K562 (cell line): ENCODE measurements at regions not wholly inside any gene's neighbourhood (a gene's known extent, or its start where the extent isn't known, plus 50 kb on each side); places are given as distances from the start of the nearest gene placed in this dataset.

Source experiments
- ATAC-seq: fragments of 200-7000 bp; cut with Tn5 transposase; 3 replicates; pipeline ENCODE4 v1.9.1; 2020; ENCODE audit warnings: moderate library complexity
- BruUV-seq: library from RNA; stranded (reverse); fragments of 400-500 nt; replicated peaks from 2 replicates; lab custom pipeline; 2021; lab: Mats Ljungman, UMichigan
- CTCF ChIA-PET: fragments of 300-600 bp; formaldehyde crosslinking; extraction: SDS; loops from one replicate; lab custom pipeline; 2021; ENCODE audit warnings: low intra/inter-chr PET ratio; lab: Yijun Ruan, JAX
- POLR2A ChIA-PET: fragments of 300-600, 350-650 bp; sonication (Branson Sonifier 250); formaldehyde crosslinking; extraction: SDS; loops from one replicate; lab custom pipeline; 2021; ENCODE audit warnings: antibody characterized with exemption, inconsistent platforms; lab: Yijun Ruan, JAX
- DNase-seq, 4 experiments: peaks; one replicate each; pipeline versions ENCODE4 v3.0.0 to v3.0.0-alpha.2; 2011 to 2018; ENCODE audit warnings: low spot score in 3 of 4, mixed read lengths in 3 of 4; ENCODE audit errors: extremely low read depth in 1 of 4
- FAIRE-seq: peaks from 2 replicates; lab custom pipeline; 2011; peaks lifted over from hg19 to GRCh38; lab: Jason Lieb, UNC
- H2AFZ ChIP-seq: 2 replicates; pipeline ENCODE4 v1.6.0; 2011; ENCODE audit warnings: low read depth, low read length, control low read depth, inconsistent platforms
- H3K27ac ChIP-seq: fragments of 200-600 bp; 3 replicates; pipeline ENCODE4 v1.8.0; 2011; ENCODE audit warnings: low read depth, mild to moderate bottlenecking, control low read depth, inconsistent platforms, low read length, moderate library complexity, mixed read lengths; ENCODE audit errors: extremely low read depth
- H3K27me3 ChIP-seq, 2 experiments: fragments of 300-600 bp in 1 of 2; 2 replicates in 1 of 2; 3 replicates in 1 of 2; pipeline versions ENCODE4 v1.6.0 to v1.8.0; 2011; ENCODE audit warnings: inconsistent platforms in 2 of 2, low read length in 2 of 2, mild to moderate bottlenecking in 1 of 2, mixed read lengths in 1 of 2, moderate library complexity in 1 of 2; ENCODE audit not compliant: control insufficient read depth in 2 of 2, insufficient read depth in 2 of 2
- H3K36me3 ChIP-seq: fragments of 300-600 bp; 3 replicates; pipeline ENCODE4 v1.8.0; 2011; ENCODE audit warnings: mild to moderate bottlenecking, low read length, inconsistent platforms; ENCODE audit not compliant: control insufficient read depth, insufficient read depth
- H3K4me1 ChIP-seq, 2 experiments: fragments of 200-600 bp in 1 of 2; replicated peaks in 1 of 2; 2 replicates in 1 of 2; 3 replicates in 1 of 2; pipeline versions ENCODE4 v1.5.1 to v1.8.0; 2011; ENCODE audit warnings: inconsistent platforms in 2 of 2, low read length in 2 of 2, mild to moderate bottlenecking in 1 of 2, mixed read lengths in 1 of 2, moderate library complexity in 1 of 2; ENCODE audit not compliant: control insufficient read depth in 2 of 2, insufficient read depth in 2 of 2
- H3K4me2 ChIP-seq: 2 replicates; pipeline ENCODE4 v1.6.1; 2011; ENCODE audit warnings: low read length, control low read depth, inconsistent platforms, mixed read lengths; ENCODE audit not compliant: insufficient read depth
- H3K4me3 ChIP-seq: fragments of 200-600 bp; sonication (generic), shearing (Covaris generic); 2 replicates; pipeline ENCODE4 v1.5.1; 2016; ENCODE audit warnings: control low read depth, inconsistent platforms
- H3K79me2 ChIP-seq: fragments of 200-600 bp; 3 replicates; pipeline ENCODE4 v1.8.0; 2011; ENCODE audit warnings: low read length, inconsistent platforms; ENCODE audit not compliant: control insufficient read depth, insufficient read depth
- H3K9ac ChIP-seq, 2 experiments: 2 replicates each; pipeline versions ENCODE4 v1.6.0 to v1.6.1; 2011; ENCODE audit warnings: low read depth in 2 of 2, low read length in 2 of 2, control low read depth in 1 of 2, inconsistent platforms in 1 of 2, mild to moderate bottlenecking in 1 of 2, mixed read lengths in 1 of 2; ENCODE audit not compliant: insufficient read depth in 1 of 2
- H3K9me1 ChIP-seq: one replicate; pipeline ENCODE4 v1.6.0; 2011; ENCODE audit warnings: inconsistent platforms, mild to moderate bottlenecking, low read length, moderate library complexity; ENCODE audit not compliant: control insufficient read depth, insufficient read depth
- H3K9me3 ChIP-seq: replicated peaks from 2 replicates; pipeline ENCODE4 v1.5.1; 2011; ENCODE audit warnings: low read depth, low read length, inconsistent platforms; ENCODE audit not compliant: control insufficient read depth, insufficient read depth
- H4K20me1 ChIP-seq: replicated peaks from 2 replicates; pipeline ENCODE4 v1.6.1; 2011; ENCODE audit warnings: low read length, inconsistent platforms, mixed read lengths; ENCODE audit not compliant: control insufficient read depth, insufficient read depth
- POLR2A ChIP-seq: fragments of 450-650 bp; conservative IDR thresholded peaks from 2 replicates; pipeline ENCODE4 v1.6.1; 2016
- ZBTB11 ChIP-seq, 3 experiments: fragments of 200-800 bp in 1 of 3; fragments of 250-450 bp in 1 of 3; fragments of 450-650 bp in 1 of 3; sonication (Bioruptor Pico) in 1 of 3; sonication (Bioruptor generic) in 1 of 3; formaldehyde crosslinking in 1 of 3; IDR thresholded peaks; 2 replicates each; pipeline versions ENCODE4 v1.6.1 to v1.8.0; 2016 to 2022; ENCODE audit warnings: mild to moderate bottlenecking in 2 of 3, missing genetic modification characterization in 2 of 3, missing compliant biosample characterization in 1 of 3, moderate library complexity in 1 of 3
- WGBS: fragments of 100-300 bp; shearing (Covaris generic); methylation state at CpG from one replicate; pipeline ENCODE4 v1.1.6; 2016; ENCODE audit warnings: low coverage, mixed read lengths; ENCODE audit not compliant: insufficient coverage; ENCODE audit errors: missing lambda C conversion rate; 5-methylcytosine and 5-hydroxymethylcytosine counted together
- in situ Hi-C: fragments of 300-500 bp; cut with MboI; formaldehyde crosslinking; loops from 4 replicates; pipeline ENCODE4 v1.15.0; 2018; ENCODE audit warnings: inconsistent platforms, mixed read lengths
- intact Hi-C: fragments of 100-400 bp; cut with micrococcal nuclease; formaldehyde crosslinking; loops from 2 replicates; pipeline ENCODE4 v1.14.2; 2022
- TF ChIP-seq, protein P1 (sequence below), 3 experiments: IDR thresholded peaks in 2 of 3; conservative IDR thresholded peaks in 1 of 3; 2 replicates each; pipeline ENCODE4 v1.5.1; 2011 to 2012; ENCODE audit warnings: low read length in 3 of 3, mild to moderate bottlenecking in 3 of 3, control low read depth in 2 of 3, improper control_type of control experiment in 1 of 3, inconsistent platforms in 1 of 3, low read depth in 1 of 3, mixed read lengths in 1 of 3, moderate library complexity in 1 of 3; ENCODE audit not compliant: insufficient read depth in 2 of 3

DNA sequence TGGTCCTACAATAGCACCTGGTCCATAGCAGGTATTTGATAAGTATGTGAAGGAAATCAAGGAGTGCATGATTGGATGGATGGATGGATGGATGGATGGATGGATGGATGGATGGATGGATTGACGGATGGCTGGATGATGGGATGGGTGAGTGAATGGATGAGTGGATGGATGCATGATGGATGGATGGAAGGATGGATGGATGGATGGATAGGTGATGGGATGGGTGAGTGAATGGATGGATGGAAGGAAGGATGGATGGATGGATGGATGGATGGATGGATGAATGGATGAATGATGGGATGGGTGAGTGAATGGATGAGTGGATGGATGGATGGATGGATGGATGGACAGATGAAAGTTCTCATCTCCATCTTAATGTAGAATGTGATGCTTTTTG, 231.0 kb upstream of the PPP2R2D start (continued):
- no peak for TF ChIP-seq ZBTB11 (CRISPR knock-in tag; IDR thresholded peaks at IDR 0.05)

DNA sequence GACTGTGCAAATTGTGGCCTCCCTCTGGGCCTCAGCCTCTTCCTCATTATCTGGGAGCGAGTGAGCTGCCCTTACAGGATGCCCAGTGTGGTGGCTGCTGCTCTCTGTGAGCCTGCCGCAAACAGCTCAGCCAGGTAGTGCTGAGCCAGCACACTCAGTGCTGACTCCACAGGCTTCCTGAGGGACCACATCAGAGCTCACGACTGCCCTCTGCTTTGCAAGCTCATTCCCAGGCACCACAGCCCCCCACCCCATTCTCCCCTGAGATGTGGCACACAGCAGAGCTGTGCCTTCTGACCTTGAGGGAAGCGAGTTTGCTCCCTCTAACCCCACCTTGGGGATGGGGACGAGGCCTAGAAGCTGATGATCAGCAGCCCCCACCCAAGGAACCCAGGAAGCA, 230.5 kb upstream of the PPP2R2D start:
- no peaks in the 10 kb centered on the region for H3K79me2 ChIP-seq
- no peak overlapping the region for H3K27ac ChIP-seq
- WGBS: 0% methylated on average over 3 of the region's 5 CpGs
- TF ChIP-seq POLR2A: no peak
- TF ChIP-seq, protein P1, sequence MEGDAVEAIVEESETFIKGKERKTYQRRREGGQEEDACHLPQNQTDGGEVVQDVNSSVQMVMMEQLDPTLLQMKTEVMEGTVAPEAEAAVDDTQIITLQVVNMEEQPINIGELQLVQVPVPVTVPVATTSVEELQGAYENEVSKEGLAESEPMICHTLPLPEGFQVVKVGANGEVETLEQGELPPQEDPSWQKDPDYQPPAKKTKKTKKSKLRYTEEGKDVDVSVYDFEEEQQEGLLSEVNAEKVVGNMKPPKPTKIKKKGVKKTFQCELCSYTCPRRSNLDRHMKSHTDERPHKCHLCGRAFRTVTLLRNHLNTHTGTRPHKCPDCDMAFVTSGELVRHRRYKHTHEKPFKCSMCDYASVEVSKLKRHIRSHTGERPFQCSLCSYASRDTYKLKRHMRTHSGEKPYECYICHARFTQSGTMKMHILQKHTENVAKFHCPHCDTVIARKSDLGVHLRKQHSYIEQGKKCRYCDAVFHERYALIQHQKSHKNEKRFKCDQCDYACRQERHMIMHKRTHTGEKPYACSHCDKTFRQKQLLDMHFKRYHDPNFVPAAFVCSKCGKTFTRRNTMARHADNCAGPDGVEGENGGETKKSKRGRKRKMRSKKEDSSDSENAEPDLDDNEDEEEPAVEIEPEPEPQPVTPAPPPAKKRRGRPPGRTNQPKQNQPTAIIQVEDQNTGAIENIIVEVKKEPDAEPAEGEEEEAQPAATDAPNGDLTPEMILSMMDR (IDR thresholded peaks at IDR 0.05 in 2 of 3, conservative IDR thresholded peaks at IDR 0.05 in 1 of 3; ENCODE audit: insufficient read depth in 2 of 3, low read depth in 1 of 3, low read length in 3 of 3): 0 out of 6 replicates have a peak, but pooled peaks of 1 of the 3 experiments have one; percentile 5
- H3K9me1 ChIP-seq: no peaks in the 10 kb centered on the region
- in situ Hi-C loops: no loop called here
- POLR2A ChIA-PET: no interaction called here
- H3K27me3 ChIP-seq: peaks cover 2 to 4% of the 10 kb centered on the region in 2 experiments; a peak in 1 of 5 replicates
- no peaks in the 10 kb centered on the region for H3K36me3 ChIP-seq
- H4K20me1 ChIP-seq: no peaks in the 10 kb centered on the region
- no peaks in the 10 kb centered on the region for H3K4me1 ChIP-seq
- DNase-seq: no peak
- CTCF ChIA-PET: no interaction called here
- H3K9me3 ChIP-seq: no peaks in the 10 kb centered on the region
- H3K9ac ChIP-seq: no peak overlapping the region; a peak in 1 of 4 replicates
- ATAC-seq: no peak
- intact Hi-C loops: no loop called here
- no peak overlapping the region for H3K4me2 ChIP-seq
- no peak overlapping the region for H3K4me3 ChIP-seq
- no peak for FAIRE-seq
- no peak overlapping the region for H2AFZ ChIP-seq
- no TSS peak for BruUV-seq
